ENCODE measurements at regions not wholly inside any gene's neighbourhood (a gene's known extent, or its start where the extent isn't known, plus 50 kb on each side); places are given as distances from the start of the nearest gene placed in this dataset.

DNA sequence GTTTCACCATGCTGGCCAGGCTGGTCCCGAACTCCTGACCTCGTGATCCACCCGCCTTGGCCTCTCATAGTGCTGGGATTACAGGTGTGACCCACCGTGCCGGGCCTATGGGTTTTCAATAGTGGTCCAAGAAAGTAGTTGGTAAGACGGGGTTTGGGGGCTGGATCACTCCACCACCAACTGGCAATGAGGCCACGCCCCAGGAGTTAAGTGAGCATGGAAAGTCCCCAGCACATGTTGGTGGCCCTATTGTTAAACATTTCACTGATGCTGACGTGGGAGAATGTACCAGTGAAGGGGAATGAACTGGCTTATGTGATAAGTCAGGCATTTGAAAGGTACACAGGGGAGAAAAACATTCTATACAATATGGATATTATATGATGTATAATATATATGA lies 80.4 kb downstream of the CHRD start:
- Histone ChIP-seq H3K36me3 (ENCODE audit: control insufficient read depth, insufficient read depth, low read length) (no peaks in the 10 kb centered on the region), H3K27ac (ENCODE audit: low read depth, low read length) (no peak overlapping the region), H3K27me3 (ENCODE audit: control insufficient read depth, insufficient read depth, low read length, poor library complexity, severe bottlenecking) (no peaks in the 10 kb centered on the region), H3K4me3 (ENCODE audit: low read length) (no peak overlapping the region), H3K9ac (ENCODE audit: extremely low read depth, low read length, poor library complexity, severe bottlenecking) (no peak overlapping the region), H3K9me3 (ENCODE audit: control insufficient read depth, low read length) (no peaks in the 10 kb centered on the region), H3K4me1 (ENCODE audit: control insufficient read depth, insufficient read depth, low read length) (no peaks in the 10 kb centered on the region)
- no peak overlapping the region for H3K27ac Mint-ChIP-seq
- H3K27me3 Mint-ChIP-seq (ENCODE audit: insufficient read depth): peaks cover 10% of the 10 kb centered on the region
- no peak overlapping the region for H3K4me3 Mint-ChIP-seq
- peak; percentile 27 for DNase-seq
- TF ChIP-seq, protein P1, sequence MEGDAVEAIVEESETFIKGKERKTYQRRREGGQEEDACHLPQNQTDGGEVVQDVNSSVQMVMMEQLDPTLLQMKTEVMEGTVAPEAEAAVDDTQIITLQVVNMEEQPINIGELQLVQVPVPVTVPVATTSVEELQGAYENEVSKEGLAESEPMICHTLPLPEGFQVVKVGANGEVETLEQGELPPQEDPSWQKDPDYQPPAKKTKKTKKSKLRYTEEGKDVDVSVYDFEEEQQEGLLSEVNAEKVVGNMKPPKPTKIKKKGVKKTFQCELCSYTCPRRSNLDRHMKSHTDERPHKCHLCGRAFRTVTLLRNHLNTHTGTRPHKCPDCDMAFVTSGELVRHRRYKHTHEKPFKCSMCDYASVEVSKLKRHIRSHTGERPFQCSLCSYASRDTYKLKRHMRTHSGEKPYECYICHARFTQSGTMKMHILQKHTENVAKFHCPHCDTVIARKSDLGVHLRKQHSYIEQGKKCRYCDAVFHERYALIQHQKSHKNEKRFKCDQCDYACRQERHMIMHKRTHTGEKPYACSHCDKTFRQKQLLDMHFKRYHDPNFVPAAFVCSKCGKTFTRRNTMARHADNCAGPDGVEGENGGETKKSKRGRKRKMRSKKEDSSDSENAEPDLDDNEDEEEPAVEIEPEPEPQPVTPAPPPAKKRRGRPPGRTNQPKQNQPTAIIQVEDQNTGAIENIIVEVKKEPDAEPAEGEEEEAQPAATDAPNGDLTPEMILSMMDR (conservative IDR thresholded peaks at IDR 0.05): no peak
- peaks cover 11% of the 10 kb centered on the region for H3K9me3 Mint-ChIP-seq
- H3K36me3 Mint-ChIP-seq (ENCODE audit: low read depth): no peaks in the 10 kb centered on the region
- 89 to 91% methylated on average over 8 of the region's 8 CpGs for WGBS, 2 experiments (ENCODE audit: insufficient coverage in 1 of 2, insufficient read length in 1 of 2)
- no peaks in the 10 kb centered on the region for H3K4me1 Mint-ChIP-seq

DNA sequence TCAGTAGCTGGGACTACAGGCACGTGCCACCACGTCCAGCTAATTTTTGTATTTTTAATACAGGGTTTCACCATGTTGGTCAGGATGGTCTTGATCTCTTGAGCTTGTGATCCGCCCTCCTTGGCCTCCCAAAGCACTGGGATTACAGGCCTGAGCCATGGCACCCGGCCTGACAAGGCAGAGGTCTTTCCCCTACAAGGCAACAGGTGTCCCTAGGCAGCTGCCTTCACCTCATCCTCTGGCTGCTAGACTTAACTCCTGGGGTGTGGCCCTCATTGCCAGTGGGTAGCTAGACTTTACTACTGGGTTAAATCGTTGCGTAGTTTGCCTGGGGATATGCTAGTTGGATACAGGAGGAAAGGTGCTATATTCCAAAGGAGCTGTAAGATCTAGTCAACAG lies 81.4 kb downstream of the CHRD start:
- no peak overlapping the region for H3K27ac ChIP-seq (ENCODE audit: low read depth, low read length)
- DNase-seq: peak; percentile 17
- H3K36me3 Mint-ChIP-seq (ENCODE audit: low read depth): no peaks in the 10 kb centered on the region
- H3K4me1 ChIP-seq (ENCODE audit: control insufficient read depth, insufficient read depth, low read length): peaks cover 9% of the 10 kb centered on the region
- no peak overlapping the region for H3K4me3 ChIP-seq (ENCODE audit: low read length)
- peaks cover 11% of the 10 kb centered on the region for H3K9me3 Mint-ChIP-seq
- no peak overlapping the region for H3K4me3 Mint-ChIP-seq
- peaks cover 4% of the 10 kb centered on the region for H3K4me1 Mint-ChIP-seq
- H3K9ac ChIP-seq (ENCODE audit: extremely low read depth, low read length, poor library complexity, severe bottlenecking): no peak overlapping the region
- H3K36me3 ChIP-seq (ENCODE audit: control insufficient read depth, insufficient read depth, low read length): no peaks in the 10 kb centered on the region
- H3K27me3 ChIP-seq (ENCODE audit: control insufficient read depth, insufficient read depth, low read length, poor library complexity, severe bottlenecking): no peaks in the 10 kb centered on the region
- H3K9me3 ChIP-seq (ENCODE audit: control insufficient read depth, low read length): no peaks in the 10 kb centered on the region
- H3K27me3 Mint-ChIP-seq (ENCODE audit: insufficient read depth): peaks cover 10% of the 10 kb centered on the region
- 79 to 90% methylated on average over 6 of the region's 6 CpGs for WGBS, 2 experiments (ENCODE audit: insufficient coverage in 1 of 2, insufficient read length in 1 of 2)
- TF ChIP-seq, protein P1 (conservative IDR thresholded peaks at IDR 0.05): no peak
- no peak overlapping the region for H3K27ac Mint-ChIP-seq

DNA sequence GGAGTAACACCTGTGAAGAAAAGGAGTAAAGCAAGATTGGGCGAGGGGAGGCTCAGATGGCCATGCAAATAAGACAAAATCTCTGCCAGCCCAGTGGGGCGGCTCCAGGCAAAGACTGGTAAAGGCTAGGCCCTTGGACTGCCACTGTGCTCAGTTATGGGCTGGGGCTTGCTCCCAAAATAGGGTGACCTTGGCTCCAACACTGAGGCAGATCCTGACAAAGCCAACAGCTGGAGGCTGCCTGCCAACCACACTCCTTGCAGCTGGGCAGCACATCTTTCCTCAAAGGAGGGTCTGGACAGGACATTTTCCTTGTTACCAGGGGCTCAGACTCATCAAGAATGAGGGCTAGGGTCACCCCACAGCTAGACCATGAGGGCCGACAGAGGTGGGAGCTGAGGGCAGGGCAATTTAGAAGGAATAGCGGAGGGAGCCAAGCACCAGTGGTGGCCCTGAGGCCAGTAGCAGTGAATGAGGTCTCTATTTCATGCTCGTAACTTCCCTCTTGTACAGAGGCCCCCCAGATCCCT lies 86.1 kb downstream of the CHRD start:
- H3K27ac Mint-ChIP-seq: no peak overlapping the region
- Histone ChIP-seq H3K9me3 (ENCODE audit: control insufficient read depth, low read length) (no peaks in the 10 kb centered on the region), H3K9ac (ENCODE audit: extremely low read depth, low read length, poor library complexity, severe bottlenecking) (no peak overlapping the region), H3K36me3 (ENCODE audit: control insufficient read depth, insufficient read depth, low read length) (no peaks in the 10 kb centered on the region), H3K4me3 (ENCODE audit: low read length) (no peak overlapping the region), H3K27me3 (ENCODE audit: control insufficient read depth, insufficient read depth, low read length, poor library complexity, severe bottlenecking) (no peaks in the 10 kb centered on the region), H3K27ac (ENCODE audit: low read depth, low read length) (no peak overlapping the region), H3K4me1 (ENCODE audit: control insufficient read depth, insufficient read depth, low read length) (peaks cover 12% of the 10 kb centered on the region)
- 89 to 94% methylated on average over 3 to 5 of the region's 5 CpGs for WGBS, 2 experiments (ENCODE audit: insufficient coverage in 1 of 2, insufficient read length in 1 of 2)
- peaks cover 10% of the 10 kb centered on the region for H3K4me1 Mint-ChIP-seq
- H3K9me3 Mint-ChIP-seq: no peaks in the 10 kb centered on the region
- H3K27me3 Mint-ChIP-seq (ENCODE audit: insufficient read depth): no peaks in the 10 kb centered on the region
- DNase-seq: no peak
- TF ChIP-seq, protein P1 (conservative IDR thresholded peaks at IDR 0.05): no peak
- no peaks in the 10 kb centered on the region for H3K36me3 Mint-ChIP-seq (ENCODE audit: low read depth)
- no peak overlapping the region for H3K4me3 Mint-ChIP-seq
